ENCODE measurements at regions not wholly inside any gene's neighbourhood (a gene's known extent, or its start where the extent isn't known, plus 50 kb on each side); places are given as distances from the start of the nearest gene placed in this dataset.
"Not testable (repeated sequence)": the region's sequence is repeated elsewhere in the genome, so short reads cannot be mapped to it uniquely, and the experiment has no call there.

DNA sequence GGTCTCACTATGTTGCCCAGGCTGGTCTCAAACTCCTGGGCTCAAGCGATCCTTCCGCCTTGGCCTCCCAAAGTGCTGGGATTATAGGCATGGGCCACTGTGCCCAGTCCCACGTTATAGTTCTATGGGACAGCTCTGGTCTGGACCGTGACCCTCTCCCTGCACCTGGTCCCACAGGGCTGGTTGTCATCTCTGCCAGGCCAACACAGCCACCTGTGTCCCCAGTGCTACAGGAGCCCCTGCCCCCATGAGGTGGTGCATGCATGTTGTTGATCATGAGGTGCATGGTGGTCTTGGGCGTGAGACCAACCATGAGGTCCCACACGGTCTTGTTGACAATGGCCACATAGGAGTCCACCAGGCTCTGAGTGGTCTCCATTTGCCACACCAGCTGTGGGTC, 51.0 kb upstream of the UBE2Q2 start:
- not testable (repeated sequence) for DNase-seq

DNA sequence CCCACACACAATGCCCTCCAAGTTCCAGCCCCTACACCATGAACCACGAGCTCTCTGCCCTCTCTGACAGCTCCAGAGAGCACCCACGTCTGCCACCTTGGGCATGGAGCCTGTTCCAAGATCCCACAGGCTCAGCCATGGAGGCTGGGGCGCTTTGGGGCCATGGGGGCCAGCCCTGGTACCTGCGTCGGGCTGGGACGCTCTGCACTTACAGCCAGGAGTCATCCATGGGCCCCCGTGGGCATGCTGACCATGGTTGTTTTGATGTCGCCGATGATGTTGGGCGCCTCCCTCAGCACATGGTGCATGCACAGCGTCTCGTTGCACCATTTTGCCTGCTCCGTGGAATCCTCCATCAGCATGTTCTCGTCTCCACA, 51.9 kb upstream of the UBE2Q2 start:
- DNase-seq, result no peak

DNA sequence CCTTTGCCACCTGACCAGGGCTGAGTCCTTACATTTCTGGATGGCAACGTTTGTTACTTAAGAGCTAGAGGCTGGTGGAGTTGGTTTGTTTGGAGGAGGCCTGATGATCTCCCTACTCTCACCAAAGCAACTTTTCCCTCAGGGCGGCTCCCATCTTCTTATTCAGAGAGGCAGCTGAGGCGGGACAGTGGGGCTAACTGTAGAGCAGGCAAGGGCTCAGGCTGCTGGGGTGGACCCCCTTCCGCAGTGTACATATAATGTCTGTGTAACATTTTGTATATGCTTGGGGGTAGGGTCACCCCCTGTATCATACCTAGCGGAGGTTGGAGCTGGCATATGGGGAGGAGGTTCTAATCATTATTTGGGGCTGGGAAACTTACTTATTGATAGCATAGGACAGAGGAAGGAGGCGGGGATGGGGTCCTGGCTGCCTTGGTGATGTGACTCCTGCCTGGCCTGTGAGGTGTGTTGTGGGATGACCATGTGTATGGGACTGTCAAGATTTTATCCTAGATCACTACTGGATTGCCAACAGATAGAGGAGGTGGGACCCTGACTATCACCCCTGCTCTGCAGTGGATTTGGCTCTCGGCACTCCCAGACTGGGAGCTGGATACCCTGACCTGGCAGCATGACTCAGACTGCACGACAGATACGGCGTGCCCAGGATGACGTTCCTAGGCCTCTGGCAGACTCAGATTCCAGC, 52.5 kb upstream of the UBE2Q2 start:
- no peak for DNase-seq

DNA sequence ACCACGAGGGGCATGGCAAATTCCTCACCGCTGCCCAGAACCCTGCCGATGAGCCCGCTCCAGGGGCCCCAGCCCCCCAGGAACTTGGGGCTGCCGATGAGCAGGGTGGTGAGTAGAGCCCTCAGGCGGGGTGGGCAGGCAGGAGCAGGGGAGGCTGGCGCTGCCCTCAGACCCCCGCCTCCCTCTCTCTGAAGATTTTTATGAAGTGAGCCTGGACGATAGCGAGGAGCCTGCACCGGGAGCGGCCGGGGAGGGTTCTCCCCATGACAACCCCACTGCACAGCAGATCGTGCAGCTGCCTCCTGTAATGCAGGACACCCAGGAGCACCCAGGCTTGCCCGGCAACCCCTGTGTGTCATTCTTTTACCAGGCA, 56.7 kb upstream of the UBE2Q2 start:
- no peak for DNase-seq

DNA sequence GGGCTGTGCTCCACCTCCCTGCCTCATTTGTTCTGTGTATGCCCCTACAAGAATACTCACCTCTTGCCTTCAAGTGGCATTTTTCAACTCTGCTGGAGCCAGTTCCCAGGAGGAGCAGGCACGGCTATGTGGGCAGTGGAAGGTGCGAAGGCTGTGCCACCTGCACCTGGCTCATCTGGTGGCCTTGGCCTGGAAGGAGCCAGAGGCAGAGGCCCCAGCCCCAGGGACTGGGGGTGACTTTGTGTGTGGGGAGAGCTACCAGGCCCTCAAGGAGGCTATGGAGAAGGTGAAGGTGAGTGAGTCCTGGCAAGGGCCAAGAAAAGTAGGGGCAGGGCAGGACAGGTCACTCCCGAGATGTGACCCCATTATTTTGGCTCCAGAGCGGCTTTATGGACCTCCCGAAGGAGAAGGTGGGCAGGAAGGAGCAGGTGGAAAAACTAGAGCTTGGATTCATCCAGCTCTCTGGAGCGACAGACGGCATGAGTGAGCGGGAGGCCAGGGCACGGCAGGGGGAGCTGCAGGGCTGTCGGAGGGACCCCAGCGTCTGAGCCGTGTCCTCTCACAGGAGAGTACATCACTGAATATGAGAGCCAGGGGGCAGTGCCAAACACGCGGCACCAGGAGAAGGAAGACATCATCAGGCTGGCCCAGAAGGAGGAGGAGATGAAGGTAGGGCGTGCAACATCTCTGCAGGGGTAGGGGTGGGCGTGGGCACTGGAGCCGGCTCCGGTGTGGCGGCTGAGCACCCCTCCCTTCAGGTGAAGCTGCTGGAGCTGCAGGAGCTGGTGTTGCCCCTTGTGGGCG, 57.3 kb upstream of the UBE2Q2 start:
- peak; percentile 10 for DNase-seq

- not testable (repeated sequence) for DNase-seq
Observed at GRCh38 chr15:75784511-75785480, 58.5 kb upstream of the UBE2Q2 start.

DNA sequence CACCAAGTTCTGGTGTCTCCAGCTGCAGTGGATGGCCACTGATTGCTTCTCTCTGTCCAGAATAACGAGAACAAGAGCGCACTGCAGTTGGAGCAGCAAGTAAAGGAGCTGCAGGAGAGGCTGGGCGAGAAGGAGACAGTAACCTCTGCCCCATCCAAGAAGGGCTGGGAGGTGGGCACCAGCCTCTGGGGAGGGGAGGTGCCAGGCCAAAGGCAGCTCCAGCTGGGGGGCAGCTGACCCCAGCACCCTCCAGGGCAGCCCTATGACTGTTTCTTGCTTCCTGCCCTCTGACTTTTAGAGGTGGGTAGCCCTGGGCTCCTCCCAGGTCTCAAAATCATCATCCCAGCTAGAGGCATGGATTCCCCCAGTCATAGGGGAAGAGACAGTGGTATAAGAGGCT, 59.7 kb upstream of the UBE2Q2 start:
- not testable (repeated sequence) for DNase-seq

GRCh38 chr15:75782926-75783325, 60.3 kb upstream of the UBE2Q2 start:
- no peak for DNase-seq

- DNase-seq, result not testable (repeated sequence)
Observed at GRCh38 chr15:75780995-75781394, 62.3 kb upstream of the UBE2Q2 start.

DNA sequence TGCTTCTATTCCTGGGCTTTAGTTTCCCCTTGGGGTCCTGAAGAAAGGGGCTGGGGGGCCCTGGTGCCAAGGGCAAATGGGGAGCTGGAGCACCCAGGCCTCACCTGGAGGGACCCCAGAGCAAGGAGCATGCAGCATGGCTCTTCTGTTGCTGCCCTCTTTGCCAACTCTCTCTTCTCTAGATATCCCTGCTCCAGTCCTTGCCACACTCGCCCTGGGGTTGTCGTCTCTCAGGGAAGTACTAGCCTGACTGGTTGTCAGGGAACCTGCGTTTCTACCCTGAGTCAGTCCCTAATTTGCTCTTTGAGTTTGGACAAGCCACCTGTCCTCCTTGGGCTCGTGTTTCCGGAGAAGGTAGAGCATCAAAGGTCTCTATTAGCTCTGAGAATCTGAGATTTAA, 63.7 kb upstream of the UBE2Q2 start:
- DNase-seq, result no peak

DNA sequence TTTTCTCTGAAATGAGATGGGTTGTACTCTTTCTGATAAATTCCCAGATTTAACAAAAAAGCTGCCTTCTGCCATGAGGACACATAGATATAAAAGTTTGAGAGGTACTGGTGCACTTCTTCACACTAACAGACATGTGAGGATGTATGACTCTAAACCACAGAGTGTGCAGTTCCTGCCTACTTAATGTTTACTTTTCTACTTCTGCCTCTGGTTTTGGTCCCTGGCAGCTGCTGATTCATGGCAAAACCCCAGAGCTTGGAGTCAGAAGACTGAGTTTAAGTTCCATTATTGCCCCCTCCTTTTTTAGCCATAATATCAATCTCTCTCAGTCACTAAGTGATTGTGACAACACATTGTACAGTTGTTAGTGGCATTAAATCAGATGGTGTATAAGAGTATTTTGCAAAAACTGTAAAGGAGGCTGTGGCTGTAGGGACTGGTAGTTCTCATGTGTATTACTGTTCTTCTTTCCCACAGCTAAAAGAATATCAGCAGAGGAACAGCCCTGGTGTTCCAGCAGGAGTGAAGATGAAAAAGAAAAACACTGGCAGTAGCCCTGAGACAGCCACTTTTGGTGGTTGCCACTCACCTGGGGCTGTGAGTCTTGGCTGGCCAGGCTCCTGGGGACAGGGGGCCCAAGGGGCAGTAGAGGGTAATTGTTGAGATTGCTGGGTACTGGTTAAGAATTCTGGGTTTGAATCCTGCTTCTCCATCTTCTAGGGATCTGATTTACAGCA, 64.4 kb upstream of the CSPG4 start:
- not testable (repeated sequence) for DNase-seq

GRCh38 chr15:75776065-75776423, 63.4 kb upstream of the CSPG4 start:
- DNase-seq, result no peak

- DNase-seq, result peak; percentile 5
Observed at GRCh38 chr15:75775296-75776064, 62.8 kb upstream of the CSPG4 start.

GRCh38 chr15:75773974-75774373, 61.3 kb upstream of the CSPG4 start:
- not testable (repeated sequence) for DNase-seq

DNA sequence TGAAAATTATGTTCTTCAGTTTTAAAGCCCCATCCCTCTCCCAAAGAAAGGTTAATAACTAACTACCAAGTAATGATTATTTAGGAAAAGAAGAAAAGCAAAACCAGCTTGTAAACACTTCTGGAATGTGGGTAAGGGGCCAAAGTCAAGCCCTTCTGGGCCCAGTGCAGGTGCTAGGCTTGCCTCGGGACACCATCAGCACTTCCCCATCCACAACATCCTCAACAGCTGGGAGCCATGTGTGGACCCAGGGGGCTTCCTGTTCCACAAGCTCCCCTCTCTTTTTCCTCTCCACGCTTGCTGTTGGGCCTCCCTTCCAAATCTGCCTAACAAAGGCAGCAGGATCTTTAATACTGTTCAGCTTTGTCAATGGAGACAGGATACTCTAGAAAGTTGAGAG, 58.4 kb upstream of the CSPG4 start:
- DNase-seq, result not testable (repeated sequence)

GRCh38 chr15:75770131-75770530, 57.5 kb upstream of the CSPG4 start:
- DNase-seq, result no peak

GRCh38 chr15:75768526-75768925, 55.9 kb upstream of the CSPG4 start:
- not testable (repeated sequence) for DNase-seq

DNA sequence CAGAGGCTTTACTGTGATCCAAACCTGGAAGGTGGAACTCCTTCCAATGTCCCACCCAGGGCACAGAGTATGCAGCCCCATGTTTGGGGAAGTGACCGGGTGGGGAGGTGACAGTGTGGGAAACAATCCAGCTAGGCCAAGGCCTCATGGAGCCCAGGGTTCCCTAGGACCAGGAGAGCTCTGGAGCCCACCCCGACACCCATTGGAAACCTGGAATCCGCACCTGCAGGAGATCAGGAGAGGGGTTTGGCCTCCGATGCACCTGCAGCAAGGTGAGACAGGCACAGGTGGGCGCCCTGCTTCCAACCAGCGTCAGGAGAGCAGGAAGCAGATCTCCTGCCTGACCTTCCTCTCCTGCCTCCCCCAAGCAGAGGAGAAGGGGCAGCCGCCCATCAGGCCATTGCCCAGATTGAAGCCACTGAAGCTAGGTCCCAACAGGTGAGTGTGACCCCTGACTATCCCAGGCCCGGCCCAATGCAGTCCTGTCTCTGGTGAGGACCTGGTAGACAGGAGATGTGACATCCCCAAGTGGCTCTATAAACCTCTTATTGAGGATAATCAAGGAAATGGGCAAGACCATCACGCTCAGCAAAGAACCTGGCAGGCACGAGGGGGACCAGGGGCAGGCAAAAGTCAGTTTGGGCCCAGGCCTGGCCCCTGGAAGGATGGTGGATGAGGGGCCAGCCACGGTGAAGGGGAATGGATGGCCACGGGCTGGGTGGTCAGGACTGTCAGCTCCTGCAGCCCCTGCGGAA, 53.1 kb upstream of the CSPG4 start:
- DNase-seq, result not testable (repeated sequence)

DNA sequence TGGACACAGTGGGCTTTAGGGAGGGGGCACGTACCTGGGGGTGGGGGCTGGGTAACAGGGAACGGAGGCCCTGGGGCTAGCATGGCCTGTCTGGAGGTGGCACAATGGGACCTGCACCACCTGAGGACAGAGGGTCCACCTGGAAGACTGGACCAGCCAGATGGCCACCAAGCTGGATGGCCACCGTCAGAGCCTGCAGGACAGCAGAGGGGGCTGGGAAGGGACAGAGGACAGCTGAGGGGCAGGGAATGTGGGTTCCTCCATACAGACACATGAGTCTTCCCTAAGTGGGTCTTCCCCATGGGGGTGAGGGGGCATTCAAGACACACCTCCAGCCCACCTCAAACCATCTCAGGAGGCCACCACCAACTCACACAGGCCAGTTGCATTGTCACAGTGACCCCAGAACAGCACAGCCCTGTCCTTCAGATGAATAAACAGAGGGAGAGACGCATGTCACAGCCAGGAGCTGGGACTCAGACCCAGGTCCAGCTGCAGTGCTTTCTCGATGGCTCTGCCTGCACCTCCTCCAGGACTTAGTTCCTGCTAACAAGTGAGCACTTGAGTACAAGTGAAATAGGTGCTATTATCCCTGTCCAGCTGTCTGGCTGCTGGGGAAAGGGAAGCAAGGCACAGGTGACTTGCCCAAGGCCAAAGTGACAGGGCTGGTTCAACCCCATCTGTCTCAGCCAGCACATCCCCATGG, 52.4 kb upstream of the CSPG4 start:
- not testable (repeated sequence) for DNase-seq
